H1 (cell line): ENCODE measurements at regions not wholly inside any gene's neighbourhood (a gene's known extent, or its start where the extent isn't known, plus 50 kb on each side); places are given as distances from the start of the nearest gene placed in this dataset.

Experiments used
- CHD7 ChIP-seq: fragments of 300-600 bp; sonication (generic); IDR thresholded peaks from 2 replicates; pipeline ENCODE4 v1.7.1; 2012; ENCODE audit warnings: low read length, moderate library complexity, mild to moderate bottlenecking, inconsistent platforms; ENCODE audit not compliant: insufficient replicate concordance
- MAFK ChIP-seq: IDR thresholded peaks from 2 replicates; pipeline ENCODE4 v1.6.1; 2012; ENCODE audit warnings: low read depth, mild to moderate bottlenecking, improper control_type of control experiment, low read length
- SIN3A ChIP-seq, 2 experiments: IDR thresholded peaks in 1 of 2; conservative IDR thresholded peaks in 1 of 2; 2 replicates each; pipeline ENCODE4 v1.6.1; 2011 to 2012; ENCODE audit warnings: low read length in 2 of 2, improper control_type of control experiment in 1 of 2, low read depth in 1 of 2, mild to moderate bottlenecking in 1 of 2
- SP2 ChIP-seq: IDR thresholded peaks from 2 replicates; pipeline ENCODE4 v1.6.1; 2012; ENCODE audit warnings: mild to moderate bottlenecking, low read length, inconsistent platforms
- YY1 ChIP-seq: IDR thresholded peaks from 2 replicates; pipeline ENCODE4 v1.6.1; 2011; ENCODE audit warnings: low read depth, mild to moderate bottlenecking, low read length

GRCh38 chr4:57554556-57555092 is 444.4 kb upstream of the IGFBP7 start (continued):
- TF ChIP-seq CHD7 (no peak), SIN3A (conservative IDR thresholded peaks at IDR 0.05 in 1 of 2, IDR thresholded peaks at IDR 0.05 in 1 of 2; ENCODE audit: low read depth in 1 of 2, low read length in 2 of 2) (no peak), MAFK (no peak), SP2 (no peak), YY1 (no peak)
- TF ChIP-seq, all 59 proteins: peak for 0
